CD14-positive monocyte (primary cell): ENCODE measurements at regions not wholly inside any gene's neighbourhood (a gene's known extent, or its start where the extent isn't known, plus 50 kb on each side); places are given as distances from the start of the nearest gene placed in this dataset.

Source experiments
- DNase-seq, 3 donors: peaks; one replicate each; pipeline ENCODE4 v3.0.0-alpha.2; 2011 to 2022
- H2AFZ ChIP-seq: 2 replicates; pipeline ENCODE4 v1.6.0; 2012; ENCODE audit warnings: mild to moderate bottlenecking, low read depth, low read length, inconsistent platforms; ENCODE audit not compliant: insufficient read depth, poor library complexity, severe bottlenecking
- H3K27ac ChIP-seq, 2 donors: 1 replicate in 1 of 2; 2 replicates in 1 of 2; pipeline ENCODE4 v1.5.1; 2012 to 2013; ENCODE audit warnings: low read length in 2 of 2, control low read depth in 1 of 2, inconsistent platforms in 1 of 2, low read depth in 1 of 2, mild to moderate bottlenecking in 1 of 2
- H3K27me3 ChIP-seq, 2 donors: one replicate each; pipeline versions ENCODE4 v1.6.0 to v1.6.1; 2011 to 2013; ENCODE audit warnings: low read length in 2 of 2; ENCODE audit not compliant: control insufficient read depth in 2 of 2, insufficient read depth in 2 of 2
- H3K36me3 ChIP-seq, 2 donors: replicated peaks in 1 of 2; 1 replicate in 1 of 2; 2 replicates in 1 of 2; pipeline versions ENCODE4 v1.5.1 to v1.6.1; 2012 to 2013; ENCODE audit warnings: low read length in 2 of 2, control low read depth in 1 of 2, inconsistent platforms in 1 of 2, mild to moderate bottlenecking in 1 of 2; ENCODE audit not compliant: insufficient read depth in 2 of 2, control insufficient read depth in 1 of 2
- H3K4me1 ChIP-seq, 2 donors: 1 replicate in 1 of 2; 2 replicates in 1 of 2; pipeline versions ENCODE4 v1.5.1 to v1.6.1; 2012 to 2013; ENCODE audit warnings: low read length in 2 of 2, control low read depth in 1 of 2, inconsistent platforms in 1 of 2, mild to moderate bottlenecking in 1 of 2, moderate library complexity in 1 of 2; ENCODE audit not compliant: insufficient read depth in 2 of 2, control insufficient read depth in 1 of 2
- H3K4me2 ChIP-seq: replicated peaks from 2 replicates; pipeline ENCODE3; 2012; ENCODE audit warnings: low read length, moderate library complexity, mild to moderate bottlenecking; ENCODE audit not compliant: poor library complexity, severe bottlenecking; ENCODE audit errors: extremely low read depth
- H3K4me3 ChIP-seq, 3 experiments: fragments of 200-600 bp in 1 of 3; sonication (generic) in 1 of 3; replicated peaks in 1 of 3; 1 replicate in 2 of 3; 2 replicates in 1 of 3; pipeline ENCODE4 v1.5.1; 2011 to 2013; ENCODE audit warnings: low read length in 3 of 3, mild to moderate bottlenecking in 3 of 3, control low read depth in 2 of 3, low read depth in 2 of 3, inconsistent platforms in 1 of 3, moderate library complexity in 1 of 3
- H3K79me2 ChIP-seq: 2 replicates; pipeline ENCODE4 v1.6.0; 2012; ENCODE audit warnings: mild to moderate bottlenecking, control low read depth, inconsistent platforms, low read length, moderate library complexity; ENCODE audit not compliant: insufficient read depth
- H3K9ac ChIP-seq: 2 replicates; pipeline ENCODE4 v1.6.0; 2017; ENCODE audit warnings: low read length, mild to moderate bottlenecking; ENCODE audit not compliant: insufficient read depth, poor library complexity, severe bottlenecking
- H3K9me3 ChIP-seq, 2 donors: replicated peaks in 1 of 2; 1 replicate in 1 of 2; 2 replicates in 1 of 2; pipeline versions ENCODE4 v1.5.1 to v1.6.1; 2012 to 2013; ENCODE audit warnings: low read length in 2 of 2, control low read depth in 1 of 2; ENCODE audit not compliant: control insufficient read depth in 1 of 2, insufficient read depth in 1 of 2
- H4K20me1 ChIP-seq: 2 replicates; pipeline ENCODE4 v1.6.0; 2012; ENCODE audit warnings: mild to moderate bottlenecking, low read length, control low read depth, moderate library complexity; ENCODE audit not compliant: insufficient read depth
- H3K27ac Mint-ChIP-seq, 7 donors: one replicate each; pipeline ENCODE4 v1.8.0; 2020; ENCODE audit warnings: mild to moderate bottlenecking in 7 of 7, mixed read lengths in 7 of 7, moderate library complexity in 6 of 7, inconsistent platforms in 2 of 7
- H3K27me3 Mint-ChIP-seq, 3 donors: one replicate each; pipeline ENCODE4 v1.8.0; 2021 to 2022; ENCODE audit warnings: low read depth in 3 of 3, mild to moderate bottlenecking in 3 of 3, mixed read lengths in 3 of 3, moderate library complexity in 3 of 3, inconsistent platforms in 1 of 3
- H3K36me3 Mint-ChIP-seq, 2 donors: one replicate each; pipeline ENCODE4 v1.8.0; 2020; ENCODE audit warnings: mixed read lengths in 2 of 2, inconsistent platforms in 1 of 2, mild to moderate bottlenecking in 1 of 2
- H3K4me1 Mint-ChIP-seq: one replicate; pipeline ENCODE4 v1.8.0; 2020; ENCODE audit warnings: mild to moderate bottlenecking, mixed read lengths
- H3K4me3 Mint-ChIP-seq, 2 donors: one replicate each; pipeline ENCODE4 v1.8.0; 2020; ENCODE audit warnings: mild to moderate bottlenecking in 2 of 2, mixed read lengths in 2 of 2, moderate library complexity in 1 of 2
- H3K9me3 Mint-ChIP-seq, 7 donors: one replicate each; pipeline ENCODE4 v1.8.0; 2020 to 2022; ENCODE audit warnings: mixed read lengths in 7 of 7, mild to moderate bottlenecking in 6 of 7, moderate library complexity in 6 of 7, inconsistent platforms in 2 of 7
- WGBS: methylation state at CpG from one replicate; pipeline ENCODE4 v1.1.5; 2013; ENCODE audit warnings: missing lambda C conversion rate; ENCODE audit not compliant: insufficient coverage; 5-methylcytosine and 5-hydroxymethylcytosine counted together
- intact Hi-C, 2 donors: fragments of 100-400 bp; cut with micrococcal nuclease; formaldehyde crosslinking; loops; one replicate each; pipeline versions ENCODE4 v1.15.0 to v1.15.1; 2023
- TF ChIP-seq, protein P1 (sequence below): fragments of 200-600 bp; IDR thresholded peaks from one replicate; pipeline ENCODE4 v1.8.0; 2022; ENCODE audit warnings: antibody characterized with exemption, mild to moderate bottlenecking

DNA sequence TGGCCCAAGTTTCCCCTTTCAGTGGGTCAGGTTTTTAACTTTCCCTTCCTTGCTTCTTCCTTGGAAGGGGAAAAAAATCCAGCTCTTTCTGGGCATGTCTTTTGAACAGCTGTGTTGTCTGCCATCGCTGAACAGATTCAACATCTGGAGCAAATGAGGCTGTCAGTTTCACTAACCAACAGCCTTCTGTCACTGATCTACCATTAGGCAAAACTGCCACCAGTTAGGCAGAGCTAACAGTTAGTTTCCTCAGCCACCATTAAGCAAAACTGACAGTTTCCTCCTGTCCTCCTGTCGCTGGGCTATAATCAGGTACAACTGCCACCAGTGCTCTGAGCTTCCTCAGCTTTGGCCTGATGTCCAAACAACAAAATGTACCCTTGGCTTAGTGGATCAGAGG is 81.9 kb downstream of the NPTX2 start:
- H3K4me3 ChIP-seq, result no peak overlapping the region
- H3K4me1 ChIP-seq, result no peaks in the 10 kb centered on the region
- no peak overlapping the region for H3K9ac ChIP-seq
- Mint-ChIP-seq H3K36me3 (no peaks in the 10 kb centered on the region), H3K9me3 (peaks cover 7 to 32% (median 18%) of the 10 kb centered on the region in 7 donors), H3K4me1 (no peaks in the 10 kb centered on the region), H3K27ac (no peak overlapping the region), H3K27me3 (peaks cover 0 to 2% (median 0%) of the 10 kb centered on the region in 3 donors), H3K4me3 (no peak overlapping the region)
- H3K4me2 ChIP-seq, result no peak overlapping the region
- no peaks in the 10 kb centered on the region for H4K20me1 ChIP-seq
- no peaks in the 10 kb centered on the region for H3K36me3 ChIP-seq
- no peaks in the 10 kb centered on the region for H3K79me2 ChIP-seq
- no peak for DNase-seq
- H3K9me3 ChIP-seq, result peaks cover 14 to 15% of the 10 kb centered on the region in 2 donors
- no peak overlapping the region for H2AFZ ChIP-seq
- no peak overlapping the region for H3K27ac ChIP-seq
- 67% methylated on average over 2 of the region's 2 CpGs for WGBS
- no peaks in the 10 kb centered on the region for H3K27me3 ChIP-seq
- TF ChIP-seq, protein P1, sequence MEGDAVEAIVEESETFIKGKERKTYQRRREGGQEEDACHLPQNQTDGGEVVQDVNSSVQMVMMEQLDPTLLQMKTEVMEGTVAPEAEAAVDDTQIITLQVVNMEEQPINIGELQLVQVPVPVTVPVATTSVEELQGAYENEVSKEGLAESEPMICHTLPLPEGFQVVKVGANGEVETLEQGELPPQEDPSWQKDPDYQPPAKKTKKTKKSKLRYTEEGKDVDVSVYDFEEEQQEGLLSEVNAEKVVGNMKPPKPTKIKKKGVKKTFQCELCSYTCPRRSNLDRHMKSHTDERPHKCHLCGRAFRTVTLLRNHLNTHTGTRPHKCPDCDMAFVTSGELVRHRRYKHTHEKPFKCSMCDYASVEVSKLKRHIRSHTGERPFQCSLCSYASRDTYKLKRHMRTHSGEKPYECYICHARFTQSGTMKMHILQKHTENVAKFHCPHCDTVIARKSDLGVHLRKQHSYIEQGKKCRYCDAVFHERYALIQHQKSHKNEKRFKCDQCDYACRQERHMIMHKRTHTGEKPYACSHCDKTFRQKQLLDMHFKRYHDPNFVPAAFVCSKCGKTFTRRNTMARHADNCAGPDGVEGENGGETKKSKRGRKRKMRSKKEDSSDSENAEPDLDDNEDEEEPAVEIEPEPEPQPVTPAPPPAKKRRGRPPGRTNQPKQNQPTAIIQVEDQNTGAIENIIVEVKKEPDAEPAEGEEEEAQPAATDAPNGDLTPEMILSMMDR, result no peak
- intact Hi-C loops, result no loop called here

DNA sequence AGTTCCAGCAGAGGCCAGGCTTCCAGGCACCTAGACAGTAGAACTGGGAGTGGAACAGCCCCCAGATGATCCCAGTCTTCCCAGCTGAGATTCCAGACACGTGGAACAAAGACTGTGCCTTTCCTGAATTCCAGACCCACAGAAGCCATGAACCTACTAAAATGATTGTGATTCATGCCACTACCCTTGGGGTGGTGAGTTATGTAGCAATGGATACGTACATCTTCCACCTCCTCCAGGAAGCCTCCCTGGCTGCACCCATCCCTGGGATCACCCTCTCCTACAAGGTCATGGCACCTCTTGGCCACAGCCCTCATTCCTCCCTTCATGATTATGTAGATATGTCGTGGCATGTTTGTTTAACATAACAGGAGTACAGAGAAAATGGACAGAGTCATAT is 83.4 kb downstream of the NPTX2 start:
- no peaks in the 10 kb centered on the region for H3K36me3 ChIP-seq
- H2AFZ ChIP-seq, result no peak overlapping the region
- Mint-ChIP-seq H3K36me3 (no peaks in the 10 kb centered on the region), H3K27me3 (peaks cover 1 to 5% (median 3%) of the 10 kb centered on the region in 3 donors), H3K4me3 (no peak overlapping the region), H3K4me1 (no peaks in the 10 kb centered on the region), H3K27ac (no peak overlapping the region), H3K9me3 (peaks cover 4 to 23% (median 10%) of the 10 kb centered on the region in 7 donors)
- no peak for DNase-seq
- H3K4me2 ChIP-seq, result no peak overlapping the region
- H3K79me2 ChIP-seq, result no peaks in the 10 kb centered on the region
- H3K27me3 ChIP-seq, result no peaks in the 10 kb centered on the region
- peaks cover 8% of the 10 kb centered on the region in 2 donors for H3K9me3 ChIP-seq
- H3K4me3 ChIP-seq, result no peak overlapping the region
- no peak overlapping the region for H3K9ac ChIP-seq
- H3K27ac ChIP-seq, result no peak overlapping the region
- no peaks in the 10 kb centered on the region for H4K20me1 ChIP-seq
- H3K4me1 ChIP-seq, result no peaks in the 10 kb centered on the region
- TF ChIP-seq, protein P1, result no peak
- intact Hi-C loops, result no loop called here
- no CpG with 5 or more reads among the region's 3 CpGs for WGBS
